ENCODE measurements at regions not wholly inside any gene's neighbourhood (a gene's known extent, or its start where the extent isn't known, plus 50 kb on each side); places are given as distances from the start of the nearest gene placed in this dataset.

- no peaks in the 10 kb centered on the region for H3K9me3 ChIP-seq (ENCODE audit: low read length)
- no peak overlapping the region for H2AFZ ChIP-seq (ENCODE audit: low read length)
- H3F3A ChIP-seq (ENCODE audit: low read length, unreplicated experiment) = no peaks in the 10 kb centered on the region
- H3K79me2 ChIP-seq (ENCODE audit: low read length) = no peaks in the 10 kb centered on the region
- H3K36me3 ChIP-seq (ENCODE audit: low read depth, low read length) = no peaks in the 10 kb centered on the region
- peaks cover 16% of the 10 kb centered on the region for H3K4me1 ChIP-seq (ENCODE audit: insufficient read depth, low read length)
- no peaks in the 10 kb centered on the region for H3K27me3 ChIP-seq (ENCODE audit: low read length)
- no peak overlapping the region for H3K4me3 ChIP-seq (ENCODE audit: low read length)
- ChIA-PET POLR2A (ENCODE audit: unreplicated experiment) (no interaction called here), CTCF (no interaction called here)
- no peak overlapping the region for H3K27ac ChIP-seq (ENCODE audit: low read length)
- no peak overlapping the region for H3K9ac ChIP-seq (ENCODE audit: low read length)
- TF ChIP-seq, protein P1, sequence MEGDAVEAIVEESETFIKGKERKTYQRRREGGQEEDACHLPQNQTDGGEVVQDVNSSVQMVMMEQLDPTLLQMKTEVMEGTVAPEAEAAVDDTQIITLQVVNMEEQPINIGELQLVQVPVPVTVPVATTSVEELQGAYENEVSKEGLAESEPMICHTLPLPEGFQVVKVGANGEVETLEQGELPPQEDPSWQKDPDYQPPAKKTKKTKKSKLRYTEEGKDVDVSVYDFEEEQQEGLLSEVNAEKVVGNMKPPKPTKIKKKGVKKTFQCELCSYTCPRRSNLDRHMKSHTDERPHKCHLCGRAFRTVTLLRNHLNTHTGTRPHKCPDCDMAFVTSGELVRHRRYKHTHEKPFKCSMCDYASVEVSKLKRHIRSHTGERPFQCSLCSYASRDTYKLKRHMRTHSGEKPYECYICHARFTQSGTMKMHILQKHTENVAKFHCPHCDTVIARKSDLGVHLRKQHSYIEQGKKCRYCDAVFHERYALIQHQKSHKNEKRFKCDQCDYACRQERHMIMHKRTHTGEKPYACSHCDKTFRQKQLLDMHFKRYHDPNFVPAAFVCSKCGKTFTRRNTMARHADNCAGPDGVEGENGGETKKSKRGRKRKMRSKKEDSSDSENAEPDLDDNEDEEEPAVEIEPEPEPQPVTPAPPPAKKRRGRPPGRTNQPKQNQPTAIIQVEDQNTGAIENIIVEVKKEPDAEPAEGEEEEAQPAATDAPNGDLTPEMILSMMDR (conservative IDR thresholded peaks at IDR 0.05; ENCODE audit: low read depth, low read length) = no peak
- TF ChIP-seq EZH2phosphoT487 (IDR thresholded peaks at IDR 0.05; ENCODE audit: borderline replicate concordance, low read length) = no peak
- TF ChIP-seq EZH2 (IDR thresholded peaks at IDR 0.05; ENCODE audit: low read length, unreplicated experiment) = no peak
- intact Hi-C loops (cut with micrococcal nuclease) = no loop called here
- DNase-seq (no peak), ATAC-seq (no peak)
- no peaks in the 10 kb centered on the region for H4K20me1 ChIP-seq (ENCODE audit: low read length)
- BruUV-seq (replicated peaks) = no TSS peak
- no peak overlapping the region for H3K4me2 ChIP-seq (ENCODE audit: low read length)
- H3K9me2 ChIP-seq (replicated peaks; ENCODE audit: low read length) = no peaks in the 10 kb centered on the region
Observed at GRCh38 chr3:156606729-156607128, 51.8 kb upstream of the SSR3 start.

GRCh38 chr3:156605686-156606605 lies 51.0 kb upstream of the SSR3 start:
- peak; percentile 72 for ATAC-seq
- intact Hi-C loops (cut with micrococcal nuclease) = no loop called here
- TF ChIP-seq EZH2 (IDR thresholded peaks at IDR 0.05; ENCODE audit: low read length, unreplicated experiment) = no peak
- TF ChIP-seq, protein P1 (conservative IDR thresholded peaks at IDR 0.05; ENCODE audit: low read depth, low read length) = no peak
- no peak for TF ChIP-seq EZH2phosphoT487 (IDR thresholded peaks at IDR 0.05; ENCODE audit: borderline replicate concordance, low read length)
- Histone ChIP-seq H3K4me1 (ENCODE audit: insufficient read depth, low read length) (peaks cover 24% of the 10 kb centered on the region), H3K4me3 (ENCODE audit: low read length) (no peak overlapping the region), H3K27ac (ENCODE audit: low read length) (no peak overlapping the region), H3K27me3 (ENCODE audit: low read length) (no peaks in the 10 kb centered on the region), H3K9me2 (replicated peaks; ENCODE audit: low read length) (no peaks in the 10 kb centered on the region), H3F3A (ENCODE audit: low read length, unreplicated experiment) (no peaks in the 10 kb centered on the region), H3K36me3 (ENCODE audit: low read depth, low read length) (no peaks in the 10 kb centered on the region), H3K4me2 (ENCODE audit: low read length) (no peak overlapping the region), H3K79me2 (ENCODE audit: low read length) (no peaks in the 10 kb centered on the region), H3K9me3 (ENCODE audit: low read length) (no peaks in the 10 kb centered on the region), H2AFZ (ENCODE audit: low read length) (peak overlapping the region; percentile 44), H4K20me1 (ENCODE audit: low read length) (no peaks in the 10 kb centered on the region), H3K9ac (ENCODE audit: low read length) (no peak overlapping the region)
- ChIA-PET POLR2A (ENCODE audit: unreplicated experiment) (interaction anchor here (0.7 kb wide), 1 partner anchor 24 kb away, joined by 3 read pairs; no protein-coding TSS in a partner anchor), CTCF (interaction anchor here (0.6 kb wide), 1 partner anchor 105 kb away, joined by 3 read pairs; no protein-coding TSS in a partner anchor)
- no TSS peak for BruUV-seq (replicated peaks)
- peak; percentile 60 for DNase-seq

- BruUV-seq (replicated peaks) = no TSS peak
- Histone ChIP-seq H3K9ac (ENCODE audit: low read length) (no peak overlapping the region), H3K27ac (ENCODE audit: low read length) (no peak overlapping the region), H3K4me2 (ENCODE audit: low read length) (no peak overlapping the region), H3F3A (ENCODE audit: low read length, unreplicated experiment) (no peaks in the 10 kb centered on the region), H3K27me3 (ENCODE audit: low read length) (no peaks in the 10 kb centered on the region), H4K20me1 (ENCODE audit: low read length) (no peaks in the 10 kb centered on the region), H3K4me3 (ENCODE audit: low read length) (no peak overlapping the region), H3K36me3 (ENCODE audit: low read depth, low read length) (no peaks in the 10 kb centered on the region), H3K79me2 (ENCODE audit: low read length) (no peaks in the 10 kb centered on the region), H3K4me1 (ENCODE audit: insufficient read depth, low read length) (peaks cover 30% of the 10 kb centered on the region), H3K9me3 (ENCODE audit: low read length) (no peaks in the 10 kb centered on the region), H2AFZ (ENCODE audit: low read length) (no peak overlapping the region), H3K9me2 (replicated peaks; ENCODE audit: low read length) (no peaks in the 10 kb centered on the region)
- ChIA-PET CTCF (no interaction called here), POLR2A (ENCODE audit: unreplicated experiment) (no interaction called here)
- TF ChIP-seq, protein P1 (conservative IDR thresholded peaks at IDR 0.05; ENCODE audit: low read depth, low read length) = no peak
- TF ChIP-seq EZH2 (IDR thresholded peaks at IDR 0.05; ENCODE audit: low read length, unreplicated experiment) (no peak), EZH2phosphoT487 (IDR thresholded peaks at IDR 0.05; ENCODE audit: borderline replicate concordance, low read length) (no peak)
- ATAC-seq (no peak), DNase-seq (no peak)
- intact Hi-C loops (cut with micrococcal nuclease) = no loop called here
Observed at GRCh38 chr3:156604642-156605144, 49.8 kb upstream of the SSR3 start.
